ENCODE measurements at regions not wholly inside any gene's neighbourhood (a gene's known extent, or its start where the extent isn't known, plus 50 kb on each side); places are given as distances from the start of the nearest gene placed in this dataset.

DNA sequence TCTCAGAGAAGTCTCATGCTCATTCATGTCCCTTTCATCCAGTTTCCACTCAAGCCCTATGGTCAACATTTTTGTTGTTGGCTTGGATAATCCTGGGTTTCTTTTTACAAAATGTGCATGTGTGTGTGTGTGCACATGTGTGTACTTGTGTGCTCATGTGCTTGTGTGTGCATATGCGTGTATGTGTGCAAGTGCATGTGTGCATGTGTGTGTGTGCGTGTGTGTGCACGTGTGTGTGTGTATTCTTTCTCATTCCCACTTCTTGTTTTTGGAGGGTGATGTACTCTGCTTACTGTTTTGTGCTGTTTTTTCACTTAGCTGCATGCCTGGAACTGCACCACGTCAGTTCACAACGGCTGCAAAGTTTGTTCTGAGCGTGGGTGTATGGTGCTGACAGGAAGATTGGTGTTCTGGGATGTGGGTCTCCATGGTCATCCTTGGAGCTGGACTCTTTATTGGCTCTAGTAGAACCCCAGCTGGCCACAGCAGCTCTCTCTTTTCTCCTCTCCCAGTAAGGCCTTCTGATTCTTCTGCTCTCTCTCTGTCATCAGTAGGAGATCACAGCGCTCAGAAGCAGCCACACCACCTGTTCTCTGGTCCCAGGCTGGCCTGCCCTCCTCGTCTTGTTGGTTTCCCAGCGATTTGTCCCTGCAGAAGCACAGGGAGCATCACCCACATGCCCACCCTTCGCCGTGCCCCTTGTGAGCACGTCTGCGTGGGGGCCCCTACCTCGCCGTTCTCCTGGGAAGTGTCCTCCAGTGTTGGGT is 60.8 kb downstream of the SOX1 start:
- Histone ChIP-seq H3K27ac (ENCODE audit: low read depth, low read length) (no peak overlapping the region), H2AFZ (ENCODE audit: low read depth, low read length, poor library complexity, severe bottlenecking) (no peak overlapping the region), H4K20me1 (ENCODE audit: insufficient read depth) (no peaks in the 10 kb centered on the region), H3K4me1 (ENCODE audit: control insufficient read depth in 1 of 2, insufficient read depth in 2 of 2, low read length in 2 of 2) (no peaks in the 10 kb centered on the region), H3K4me2 (ENCODE audit: low read length) (no peak overlapping the region), H3K4me3 (replicated peaks in 1 of 2; ENCODE audit: low read depth in 1 of 2, low read length in 2 of 2) (no peak overlapping the region), H3K9me2 (ENCODE audit: insufficient read depth) (no peaks in the 10 kb centered on the region), H3K79me2 (ENCODE audit: insufficient read depth, low read length) (no peaks in the 10 kb centered on the region), H3K27me3 (ENCODE audit: insufficient read depth, low read length) (peaks cover 28% of the 10 kb centered on the region), H3K9ac (ENCODE audit: low read length) (no peak overlapping the region), H3K36me3 (ENCODE audit: control insufficient read depth in 1 of 2, insufficient read depth in 2 of 2, low read length in 2 of 2) (no peaks in the 10 kb centered on the region), H3K9me3 (ENCODE audit: control insufficient read depth in 1 of 2, insufficient read depth in 1 of 2, low read depth in 1 of 2, low read length in 2 of 2) (no peaks in the 10 kb centered on the region)
- POLR2A ChIA-PET, result no interaction called here
- RAD21 ChIA-PET (ENCODE audit: low non-redundant PET in 1 of 2, low total read pairs in 2 of 2, uncharacterized antibody in 2 of 2, unreplicated experiment in 2 of 2), result no interaction called here
- TF ChIP-seq, protein P1, sequence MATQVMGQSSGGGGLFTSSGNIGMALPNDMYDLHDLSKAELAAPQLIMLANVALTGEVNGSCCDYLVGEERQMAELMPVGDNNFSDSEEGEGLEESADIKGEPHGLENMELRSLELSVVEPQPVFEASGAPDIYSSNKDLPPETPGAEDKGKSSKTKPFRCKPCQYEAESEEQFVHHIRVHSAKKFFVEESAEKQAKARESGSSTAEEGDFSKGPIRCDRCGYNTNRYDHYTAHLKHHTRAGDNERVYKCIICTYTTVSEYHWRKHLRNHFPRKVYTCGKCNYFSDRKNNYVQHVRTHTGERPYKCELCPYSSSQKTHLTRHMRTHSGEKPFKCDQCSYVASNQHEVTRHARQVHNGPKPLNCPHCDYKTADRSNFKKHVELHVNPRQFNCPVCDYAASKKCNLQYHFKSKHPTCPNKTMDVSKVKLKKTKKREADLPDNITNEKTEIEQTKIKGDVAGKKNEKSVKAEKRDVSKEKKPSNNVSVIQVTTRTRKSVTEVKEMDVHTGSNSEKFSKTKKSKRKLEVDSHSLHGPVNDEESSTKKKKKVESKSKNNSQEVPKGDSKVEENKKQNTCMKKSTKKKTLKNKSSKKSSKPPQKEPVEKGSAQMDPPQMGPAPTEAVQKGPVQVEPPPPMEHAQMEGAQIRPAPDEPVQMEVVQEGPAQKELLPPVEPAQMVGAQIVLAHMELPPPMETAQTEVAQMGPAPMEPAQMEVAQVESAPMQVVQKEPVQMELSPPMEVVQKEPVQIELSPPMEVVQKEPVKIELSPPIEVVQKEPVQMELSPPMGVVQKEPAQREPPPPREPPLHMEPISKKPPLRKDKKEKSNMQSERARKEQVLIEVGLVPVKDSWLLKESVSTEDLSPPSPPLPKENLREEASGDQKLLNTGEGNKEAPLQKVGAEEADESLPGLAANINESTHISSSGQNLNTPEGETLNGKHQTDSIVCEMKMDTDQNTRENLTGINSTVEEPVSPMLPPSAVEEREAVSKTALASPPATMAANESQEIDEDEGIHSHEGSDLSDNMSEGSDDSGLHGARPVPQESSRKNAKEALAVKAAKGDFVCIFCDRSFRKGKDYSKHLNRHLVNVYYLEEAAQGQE (IDR thresholded peaks at IDR 0.05; ENCODE audit: low read depth), result no peak
- TF ChIP-seq POLR2AphosphoS5 (IDR thresholded peaks at IDR 0.05; ENCODE audit: low read depth, low read length) (no peak), SIN3A (IDR thresholded peaks at IDR 0.05; ENCODE audit: low read depth) (no peak), CTCF (IDR thresholded peaks at IDR 0.05 in 2 of 3, conservative IDR thresholded peaks at IDR 0.05 in 1 of 3; ENCODE audit: borderline replicate concordance in 1 of 3, insufficient read depth in 1 of 3, low read depth in 2 of 3, low read length in 2 of 3) (no peak), SP1 (IDR thresholded peaks at IDR 0.05; ENCODE audit: low read depth) (no peak)
- no TSS peak for BruUV-seq (replicated peaks)
- no peak for ATAC-seq
- intact Hi-C loops (cut with micrococcal nuclease), result no loop called here
- CTCF ChIA-PET, result no interaction called here
- no peak for DNase-seq (ENCODE audit: low read depth, low spot score)
